ENCODE measurements at regions not wholly inside any gene's neighbourhood (a gene's known extent, or its start where the extent isn't known, plus 50 kb on each side); places are given as distances from the start of the nearest gene placed in this dataset.

GRCh38 chr15:25493823-25494526, 55.2 kb upstream of the UBE3A start:
- no peak for ATAC-seq
- intact Hi-C loops (cut with DNase I): loop anchor here in 4 of 10 donors (5.0 to 10.0 kb wide), 4 partner anchors 349 to 1849 kb away; partner anchors contain the start of gene MAGEL2 (in 1 of the 4)

GRCh38 chr15:25492315-25492714, 53.5 kb upstream of the UBE3A start:
- Histone ChIP-seq H3K4me3 (no peak overlapping the region), H3K4me1 (no peaks in the 10 kb centered on the region), H3K36me3 (no peaks in the 10 kb centered on the region), H3K9me3 (peaks cover 0 to 55% (median 14%) of the 10 kb centered on the region in 12 donors), H3K27ac (no peak overlapping the region), H3K27me3 (no peaks in the 10 kb centered on the region)
- intact Hi-C loops (cut with DNase I): loop anchor here in 4 of 10 donors (5.0 to 10.0 kb wide), 4 partner anchors 348 to 1848 kb away; partner anchors contain the start of gene MAGEL2 (in 1 of the 4)
- ATAC-seq (no peak), DNase-seq (no peak)
- TF ChIP-seq POLR2A (IDR thresholded peaks at IDR 0.05) (no peak), CTCF (IDR thresholded peaks at IDR 0.05) (no peak)

More at GRCh38 chr15:25493823-25494526, 55.2 kb upstream of the UBE3A start:
- 81 to 85% (median 82%) methylated on average over 2 of the region's 2 CpGs for WGBS, 4 donors
- no peak for TF ChIP-seq POLR2A (IDR thresholded peaks at IDR 0.05)
- DNase-seq: no peak
- H3K36me3 ChIP-seq: no peaks in the 10 kb centered on the region
- H3K9me3 ChIP-seq: peaks cover 0 to 51% (median 14%) of the 10 kb centered on the region in 12 donors
- no peak overlapping the region for H3K27ac ChIP-seq
- H3K4me3 ChIP-seq: no peak overlapping the region
- no peaks in the 10 kb centered on the region for H3K4me1 ChIP-seq
- H3K27me3 ChIP-seq: no peaks in the 10 kb centered on the region
